ENCODE measurements at regions not wholly inside any gene's neighbourhood (a gene's known extent, or its start where the extent isn't known, plus 50 kb on each side); places are given as distances from the start of the nearest gene placed in this dataset.

- intact Hi-C loops (cut with DNase I): no loop called here
- DNase-seq (peak; percentile 64 to 81 (median 67)), ATAC-seq (peak; percentile 74)
- no peaks in the 10 kb centered on the region for H3K4me1 ChIP-seq
- H3K9me3 ChIP-seq: no peaks in the 10 kb centered on the region
- no peaks in the 10 kb centered on the region for H3K36me3 ChIP-seq (replicated peaks in 1 of 2; ENCODE audit: insufficient read depth in 1 of 2, low read depth in 2 of 2)
- H3K27me3 ChIP-seq: no peaks in the 10 kb centered on the region
- no peak overlapping the region for H3K4me3 ChIP-seq
- H3K27ac ChIP-seq: no peak overlapping the region
- 27 to 34% methylated on average over 20 to 23 of the region's 23 CpGs for WGBS, 2 donors
- TF ChIP-seq CTCF (IDR thresholded peaks at IDR 0.05) (peak; percentile 63 to 82 (median 77)), POLR2A (IDR thresholded peaks at IDR 0.05) (no peak)
Measured at GRCh38 chr17:73998653-73999645, 204.5 kb upstream of the RPL38 start.

GRCh38 chr17:74001145-74001544 is 202.3 kb upstream of the RPL38 start:
- no peak for ATAC-seq
- Histone ChIP-seq H3K27ac (no peak overlapping the region), H3K4me3 (no peak overlapping the region), H3K9me3 (no peaks in the 10 kb centered on the region), H3K27me3 (no peaks in the 10 kb centered on the region), H3K4me1 (no peaks in the 10 kb centered on the region), H3K36me3 (replicated peaks in 1 of 2; ENCODE audit: insufficient read depth in 1 of 2, low read depth in 2 of 2) (no peaks in the 10 kb centered on the region)
- TF ChIP-seq POLR2A (IDR thresholded peaks at IDR 0.05) (no peak), CTCF (IDR thresholded peaks at IDR 0.05) (no peak)
- intact Hi-C loops (cut with DNase I): no loop called here
- no peak for DNase-seq
- WGBS, 2 donors: 52 to 61% methylated on average over 5 of the region's 5 CpGs

- Histone ChIP-seq H3K36me3 (replicated peaks in 1 of 2; ENCODE audit: insufficient read depth in 1 of 2, low read depth in 2 of 2) (no peaks in the 10 kb centered on the region), H3K4me3 (no peak overlapping the region), H3K27me3 (no peaks in the 10 kb centered on the region), H3K9me3 (no peaks in the 10 kb centered on the region), H3K27ac (no peak overlapping the region), H3K4me1 (no peaks in the 10 kb centered on the region)
- DNase-seq (no peak), ATAC-seq (no peak)
- 67 to 82% methylated on average over 1 to 5 of the region's 5 CpGs for whole genome bisulfite sequencing, 2 donors
- TF ChIP-seq POLR2A (IDR thresholded peaks at IDR 0.05): no peak
- no peak for TF ChIP-seq CTCF (IDR thresholded peaks at IDR 0.05)
- intact Hi-C loops (cut with DNase I): no loop called here
Measured at GRCh38 chr17:74002241-74002640, 201.2 kb upstream of the RPL38 start.

- Histone ChIP-seq H3K27me3 (no peaks in the 10 kb centered on the region), H3K4me3 (no peak overlapping the region), H3K27ac (no peak overlapping the region), H3K36me3 (replicated peaks in 1 of 2; ENCODE audit: insufficient read depth in 1 of 2, low read depth in 2 of 2) (no peaks in the 10 kb centered on the region), H3K4me1 (no peaks in the 10 kb centered on the region), H3K9me3 (no peaks in the 10 kb centered on the region)
- 54 to 69% methylated on average over 7 of the region's 7 CpGs for WGBS, 2 donors
- intact Hi-C loops (cut with DNase I): no loop called here
- no peak for DNase-seq
- ATAC-seq: no peak
- TF ChIP-seq POLR2A (IDR thresholded peaks at IDR 0.05) (no peak), CTCF (IDR thresholded peaks at IDR 0.05) (no peak)
Measured at GRCh38 chr17:74004056-74004455, 199.4 kb upstream of the RPL38 start.

All from body of pancreas (tissue), 4 donors.